ENCODE measurements at regions not wholly inside any gene's neighbourhood (a gene's known extent, or its start where the extent isn't known, plus 50 kb on each side); places are given as distances from the start of the nearest gene placed in this dataset.

- no peak for DNase-seq
Measured at GRCh38 chr5:110159202-110159601, 469.5 kb downstream of the MAN2A1 start.

DNA sequence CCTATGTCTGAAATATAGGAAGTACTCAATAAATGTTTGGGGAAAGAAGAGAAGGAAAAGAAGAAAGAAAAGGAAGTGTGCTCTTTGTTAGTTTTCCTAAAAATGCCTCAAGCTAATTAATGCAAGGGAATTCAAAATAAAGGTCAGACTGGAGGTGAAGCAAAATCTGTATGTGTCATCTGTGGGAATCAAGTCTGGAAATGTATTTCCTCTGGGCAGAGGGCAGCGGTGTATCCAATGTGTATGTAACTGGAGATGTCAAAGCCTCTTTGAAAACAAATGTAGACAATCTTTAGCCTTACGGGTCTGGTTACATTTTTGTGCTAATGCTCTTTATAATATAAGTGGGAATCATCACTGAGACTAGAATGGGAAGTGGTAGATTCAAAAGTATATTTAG lies 471.4 kb downstream of the MAN2A1 start:
- no peak for DNase-seq

GRCh38 chr5:110165366-110165765 lies 475.6 kb downstream of the MAN2A1 start:
- no peak for DNase-seq

DNA sequence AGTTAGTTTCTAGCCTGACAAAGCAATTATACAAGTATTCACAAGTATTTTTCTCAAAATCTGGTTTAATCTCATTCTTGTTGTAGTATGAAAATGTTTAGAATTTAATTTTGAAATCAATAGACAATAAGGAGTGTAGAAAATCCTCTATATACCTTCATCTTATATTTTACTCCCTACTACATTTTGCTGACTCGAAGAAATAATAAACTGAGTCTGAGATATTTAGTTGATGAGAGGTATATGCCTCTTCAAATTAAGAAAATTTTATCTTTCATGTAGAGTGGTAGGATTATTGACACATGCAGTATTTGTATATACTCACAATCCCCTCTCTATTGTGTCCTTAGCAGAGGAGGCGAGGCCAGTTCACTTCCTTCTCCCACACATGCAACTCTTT lies 477.7 kb downstream of the MAN2A1 start:
- no peak for DNase-seq

GRCh38 chr5:110169461-110169860 lies 479.7 kb downstream of the MAN2A1 start:
- no peak for DNase-seq

DNA sequence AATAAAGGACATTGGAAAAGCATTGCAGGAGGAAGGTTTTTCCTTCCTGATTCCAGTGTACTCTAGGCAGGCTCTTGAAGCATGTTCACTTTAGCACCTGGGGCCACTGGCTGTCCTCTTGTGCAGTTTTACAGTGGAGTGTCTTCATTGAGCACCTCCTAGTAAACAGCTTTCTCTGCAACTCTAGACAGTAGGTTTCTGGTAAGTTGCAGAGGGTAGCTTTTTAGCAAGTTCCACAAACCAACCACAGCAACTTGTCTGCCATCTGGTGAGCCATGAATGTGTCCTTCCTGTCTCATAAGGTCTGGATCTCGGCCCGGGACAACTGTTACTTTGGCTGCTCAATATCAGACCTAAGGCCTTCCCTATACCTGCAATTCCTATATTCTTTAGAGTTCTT lies 488.0 kb downstream of the MAN2A1 start:
- no peak for DNase-seq

DNA sequence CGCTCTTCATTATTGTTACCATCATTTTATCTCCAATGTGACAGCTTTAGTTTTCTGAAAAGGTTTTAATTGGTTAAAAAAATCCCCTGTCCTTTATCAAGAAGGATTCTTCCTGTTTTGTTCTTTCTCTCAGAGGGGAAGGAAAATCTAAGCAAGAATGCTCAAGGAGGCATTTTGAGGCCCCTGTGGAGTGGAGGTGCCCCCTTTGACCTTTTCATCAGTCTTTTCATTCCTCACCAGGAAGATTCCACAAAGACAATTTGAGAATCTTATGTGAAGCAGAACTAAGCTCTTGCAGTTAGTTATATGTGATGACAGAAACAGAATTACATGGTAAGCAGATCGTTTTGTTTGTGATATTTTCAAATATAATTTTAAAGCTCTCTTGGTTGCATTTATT lies 489.6 kb downstream of the MAN2A1 start:
- DNase-seq, result no peak

GRCh38 chr5:110194191-110194590 lies 504.5 kb downstream of the MAN2A1 start:
- DNase-seq, result no peak

GRCh38 chr5:110195288-110195687 lies 505.6 kb downstream of the MAN2A1 start:
- DNase-seq, result no peak

DNA sequence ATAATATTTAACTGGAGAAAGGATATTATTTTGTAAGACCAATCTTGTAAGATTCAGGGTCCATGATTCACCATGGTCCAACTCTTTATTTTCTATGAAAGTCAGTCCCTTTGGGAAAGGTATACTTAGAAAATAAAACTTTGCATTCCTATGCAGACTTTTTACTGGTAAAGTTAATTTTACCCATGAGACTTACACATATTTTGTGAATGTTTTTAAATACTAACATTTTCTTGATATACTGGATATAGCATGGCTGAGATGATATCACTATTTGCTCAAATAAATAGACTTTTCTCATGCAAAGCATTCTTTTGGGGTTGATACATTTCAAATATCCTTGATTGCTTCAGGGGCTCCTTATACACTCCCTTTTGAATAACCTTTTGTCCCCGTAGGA lies 512.1 kb downstream of the MAN2A1 start:
- DNase-seq, result no peak

- DNase-seq, result no peak
Measured at GRCh38 chr5:110203661-110204060, 513.9 kb downstream of the MAN2A1 start.

- no peak for DNase-seq
Measured at GRCh38 chr5:110209401-110209800, 517.1 kb downstream of the TMEM232 start.

- no peak for DNase-seq
Measured at GRCh38 chr5:110218981-110219380, 507.5 kb downstream of the TMEM232 start.

DNA sequence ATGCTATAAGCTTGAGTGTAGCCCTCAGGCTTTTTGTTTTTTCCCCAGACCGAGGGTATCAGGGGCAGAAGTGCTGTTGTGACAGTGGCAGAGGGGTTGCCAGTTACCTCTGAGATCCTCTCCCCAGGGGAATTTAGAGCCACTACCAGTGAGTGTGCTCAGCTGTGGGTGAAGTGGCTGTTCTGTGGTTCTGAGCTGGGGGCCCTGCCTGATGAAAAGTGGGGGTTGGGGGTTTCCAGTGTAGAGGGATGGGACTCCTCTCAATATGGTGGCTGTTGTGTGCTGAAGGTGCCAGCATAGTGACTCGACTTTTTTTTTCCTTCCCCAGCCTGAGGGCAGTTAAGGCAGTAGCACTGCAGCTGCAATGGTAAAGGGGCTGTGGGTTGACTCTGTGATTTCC lies 506.7 kb downstream of the TMEM232 start:
- DNase-seq, result no peak

GRCh38 chr5:110221036-110221435 lies 505.4 kb downstream of the TMEM232 start:
- no peak for DNase-seq

GRCh38 chr5:110224050-110224449 lies 502.4 kb downstream of the TMEM232 start:
- DNase-seq, result no peak

- DNase-seq, result no peak
Measured at GRCh38 chr5:110225949-110226348, 500.5 kb downstream of the TMEM232 start.

GRCh38 chr5:110239786-110240185 lies 486.7 kb downstream of the TMEM232 start:
- DNase-seq, result no peak

- no peak for DNase-seq
Measured at GRCh38 chr5:110242950-110243349, 483.5 kb downstream of the TMEM232 start.

GRCh38 chr5:110248921-110249320 lies 477.6 kb downstream of the TMEM232 start:
- DNase-seq, result no peak

DNA sequence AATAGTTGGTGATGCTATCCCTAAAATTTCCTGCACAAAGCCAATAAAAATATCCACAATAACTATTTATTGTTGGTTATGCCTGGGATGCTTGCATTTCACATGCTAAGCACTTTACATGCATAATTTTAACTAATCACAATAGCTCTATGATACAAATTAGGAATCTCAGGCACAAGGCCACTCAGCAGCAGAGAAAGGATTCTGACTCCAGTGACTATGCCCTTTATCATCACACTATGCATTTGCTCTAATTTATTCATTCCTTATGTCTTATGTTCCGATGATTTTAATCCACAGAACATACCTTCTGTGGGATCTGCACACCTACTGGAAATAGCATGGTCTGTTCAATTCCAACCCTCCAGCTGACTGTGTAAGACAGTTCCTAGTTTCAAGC lies 476.1 kb downstream of the TMEM232 start:
- DNase-seq, result no peak

- no peak for DNase-seq
Measured at GRCh38 chr5:110250755-110251154, 475.7 kb downstream of the TMEM232 start.

GRCh38 chr5:110251366-110251765 lies 475.1 kb downstream of the TMEM232 start:
- no peak for DNase-seq

- DNase-seq, result no peak
Measured at GRCh38 chr5:110255194-110255593, 471.3 kb downstream of the TMEM232 start.

DNA sequence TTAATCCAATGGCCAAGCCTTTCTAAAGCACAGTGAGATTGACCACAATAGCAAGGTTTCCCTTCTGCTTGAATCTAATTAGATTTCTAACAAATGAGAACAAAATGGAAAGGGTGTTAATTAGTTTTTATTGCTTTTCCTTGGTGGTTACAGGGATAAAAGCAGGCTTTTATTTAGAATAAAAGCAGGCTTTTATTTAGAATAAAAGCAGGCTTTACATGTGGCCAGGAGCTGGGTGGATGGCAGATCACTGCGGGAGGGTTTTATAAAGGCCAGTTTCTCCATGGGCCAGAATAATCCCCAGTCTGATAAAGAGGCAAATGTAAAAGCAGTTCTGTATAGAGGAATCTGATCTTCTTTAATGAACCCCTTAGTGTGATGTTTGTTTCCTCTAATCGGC lies 470.2 kb downstream of the TMEM232 start:
- no peak for DNase-seq

DNA sequence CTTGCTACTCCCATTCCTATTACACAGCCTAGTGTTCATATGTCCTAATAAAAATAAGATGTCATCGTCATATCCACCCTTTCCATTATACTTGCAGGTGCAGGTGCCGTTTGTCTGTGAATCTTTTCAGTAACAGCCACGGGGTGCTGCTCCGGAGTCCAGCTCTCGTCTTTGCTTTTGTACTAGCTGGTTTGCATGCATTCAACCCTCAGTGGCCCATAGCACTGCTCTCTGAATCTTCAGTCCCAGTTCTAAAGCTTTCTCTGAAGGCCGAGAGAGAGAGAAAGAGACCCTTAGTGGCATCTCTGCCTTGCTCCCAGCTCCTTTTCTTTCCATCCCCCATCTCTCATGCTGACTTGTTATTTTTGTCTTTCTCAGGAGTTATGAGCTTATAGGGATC lies 468.5 kb downstream of the TMEM232 start:
- no peak for DNase-seq

Measured in stimulated activated CD4-positive, alpha-beta T cell treated with anti-CD3 and anti-CD28 coated beads, Interleukin-4, amount 100 ng/mL, for 4 hours (primary cell).